Gastrocnemius medialis (tissue), 4 donors: ENCODE measurements at regions not wholly inside any gene's neighbourhood (a gene's known extent, or its start where the extent isn't known, plus 50 kb on each side); places are given as distances from the start of the nearest gene placed in this dataset.

Experiments
- ATAC-seq, 2 donors: fragments of 150-250 bp; one replicate each; pipeline ENCODE4 v1.9.1; 2016
- DNase-seq, 2 donors: peaks; one replicate each; pipeline ENCODE4 v3.0.0-alpha.2; 2019
- H3K27ac ChIP-seq, 4 donors: fragments of 200-600 bp; sonication (generic); 1 replicate in 1 of 4; 2 replicates in 3 of 4; pipeline ENCODE4 v1.5.1; 2016 to 2018; ENCODE audit warnings: mild to moderate bottlenecking in 2 of 4, moderate library complexity in 1 of 4
- H3K27me3 ChIP-seq, 3 donors: fragments of 200-600 bp; sonication (generic) in 2 of 3; 1 replicate in 1 of 3; 2 replicates in 2 of 3; pipeline versions ENCODE4 v1.5.1 to v1.6.0; 2016 to 2019; ENCODE audit warnings: mild to moderate bottlenecking in 1 of 3, moderate library complexity in 1 of 3
- H3K36me3 ChIP-seq, 2 donors: fragments of 200-600 bp; sonication (generic) in 1 of 2; one replicate each; pipeline ENCODE4 v1.5.1; 2017 to 2018
- H3K4me1 ChIP-seq, 2 donors: fragments of 200-600 bp; sonication (generic) in 1 of 2; one replicate each; pipeline ENCODE4 v1.5.1; 2016 to 2017; ENCODE audit warnings: mild to moderate bottlenecking in 2 of 2
- H3K4me3 ChIP-seq, 4 donors: fragments of 200-600 bp; sonication (generic) in 3 of 4; 1 replicate in 1 of 4; 2 replicates in 3 of 4; pipeline ENCODE4 v1.5.1; 2016 to 2019; ENCODE audit warnings: mild to moderate bottlenecking in 2 of 4
- H3K9me3 ChIP-seq, 3 donors: fragments of 200-600 bp; sonication (generic) in 2 of 3; 1 replicate in 1 of 3; 2 replicates in 2 of 3; pipeline ENCODE4 v1.5.1; 2016 to 2019
- POLR2A ChIP-seq, 2 donors: fragments of 450-650 bp; IDR thresholded peaks; one replicate each; pipeline ENCODE4 v1.6.1; 2017; ENCODE audit warnings: antibody characterized with exemption in 2 of 2, mild to moderate bottlenecking in 2 of 2, moderate library complexity in 2 of 2
- in situ Hi-C, 4 donors: fragments of 200-750 bp; cut with MboI; loops; one replicate each; pipeline versions ENCODE4 v1.15.0 to v1.8.0; 2017; ENCODE audit warnings: low sequenced_read_pairs in 4 of 4
- intact Hi-C: fragments of 100-400 bp; cut with DNase I; formaldehyde crosslinking; loops from one replicate; pipeline ENCODE4 v1.15.1; 2023; ENCODE audit warnings: low total_unique reads
- TF ChIP-seq, protein P1 (sequence below), 5 experiments: fragments of 450-650 bp in 3 of 5; fragments of 200-600 bp in 2 of 5; sonication (generic) in 2 of 5; IDR thresholded peaks in 4 of 5; conservative IDR thresholded peaks in 1 of 5; 1 replicate in 4 of 5; 2 replicates in 1 of 5; pipeline ENCODE4 v1.5.1; 2016 to 2019; ENCODE audit warnings: antibody characterized with exemption in 5 of 5, mild to moderate bottlenecking in 3 of 5, moderate library complexity in 3 of 5

GRCh38 chr6:79353226-79353625 is 118.7 kb upstream of the HMGN3 start:
- DNase-seq (no peak), ATAC-seq (no peak)
- Histone ChIP-seq H3K27ac (no peak overlapping the region), H3K27me3 (no peaks in the 10 kb centered on the region), H3K36me3 (no peaks in the 10 kb centered on the region), H3K9me3 (no peaks in the 10 kb centered on the region), H3K4me1 (no peaks in the 10 kb centered on the region), H3K4me3 (no peak overlapping the region)
- intact Hi-C loops (no loop called here), in situ Hi-C loops (no loop called here)
- TF ChIP-seq, protein P1, sequence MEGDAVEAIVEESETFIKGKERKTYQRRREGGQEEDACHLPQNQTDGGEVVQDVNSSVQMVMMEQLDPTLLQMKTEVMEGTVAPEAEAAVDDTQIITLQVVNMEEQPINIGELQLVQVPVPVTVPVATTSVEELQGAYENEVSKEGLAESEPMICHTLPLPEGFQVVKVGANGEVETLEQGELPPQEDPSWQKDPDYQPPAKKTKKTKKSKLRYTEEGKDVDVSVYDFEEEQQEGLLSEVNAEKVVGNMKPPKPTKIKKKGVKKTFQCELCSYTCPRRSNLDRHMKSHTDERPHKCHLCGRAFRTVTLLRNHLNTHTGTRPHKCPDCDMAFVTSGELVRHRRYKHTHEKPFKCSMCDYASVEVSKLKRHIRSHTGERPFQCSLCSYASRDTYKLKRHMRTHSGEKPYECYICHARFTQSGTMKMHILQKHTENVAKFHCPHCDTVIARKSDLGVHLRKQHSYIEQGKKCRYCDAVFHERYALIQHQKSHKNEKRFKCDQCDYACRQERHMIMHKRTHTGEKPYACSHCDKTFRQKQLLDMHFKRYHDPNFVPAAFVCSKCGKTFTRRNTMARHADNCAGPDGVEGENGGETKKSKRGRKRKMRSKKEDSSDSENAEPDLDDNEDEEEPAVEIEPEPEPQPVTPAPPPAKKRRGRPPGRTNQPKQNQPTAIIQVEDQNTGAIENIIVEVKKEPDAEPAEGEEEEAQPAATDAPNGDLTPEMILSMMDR (IDR thresholded peaks at IDR 0.05 in 4 of 5, conservative IDR thresholded peaks at IDR 0.05 in 1 of 5), result no peak
- no peak for TF ChIP-seq POLR2A (IDR thresholded peaks at IDR 0.05)

- in situ Hi-C loops (no loop called here), intact Hi-C loops (no loop called here)
- Histone ChIP-seq H3K4me3 (no peak overlapping the region), H3K27me3 (no peaks in the 10 kb centered on the region), H3K4me1 (no peaks in the 10 kb centered on the region), H3K27ac (no peak overlapping the region), H3K9me3 (no peaks in the 10 kb centered on the region), H3K36me3 (no peaks in the 10 kb centered on the region)
- ATAC-seq (no peak), DNase-seq (no peak)
- TF ChIP-seq POLR2A (IDR thresholded peaks at IDR 0.05), result no peak
- TF ChIP-seq, protein P1 (IDR thresholded peaks at IDR 0.05 in 4 of 5, conservative IDR thresholded peaks at IDR 0.05 in 1 of 5), result no peak
Measured at GRCh38 chr6:79338493-79338892, 104.0 kb upstream of the HMGN3 start.

DNA sequence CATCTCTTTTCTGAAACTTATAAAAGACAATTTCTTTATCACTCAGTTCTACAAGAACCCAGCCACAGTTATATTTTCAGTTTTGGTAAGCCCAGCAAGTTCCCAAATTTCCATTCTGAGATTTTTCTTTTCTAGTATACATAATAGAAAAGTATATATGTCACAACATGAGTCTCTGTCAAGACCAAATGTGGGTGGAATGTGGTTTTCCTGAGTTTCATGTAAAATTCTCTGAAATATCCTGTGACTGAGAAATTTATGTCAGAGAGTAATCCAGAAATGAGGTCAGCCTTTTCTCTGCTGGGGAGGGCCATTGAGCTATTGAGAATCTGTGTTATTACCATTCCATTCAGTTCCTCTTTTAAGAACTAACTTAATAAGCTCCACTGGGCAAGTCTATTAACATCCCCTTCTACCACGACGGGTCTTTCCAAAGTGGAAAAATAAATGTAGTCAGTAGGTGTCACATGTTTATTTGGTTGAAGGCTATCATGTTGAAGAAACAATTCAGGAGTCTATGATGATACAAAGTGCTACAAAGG is 100.7 kb upstream of the HMGN3 start:
- Histone ChIP-seq H3K27me3 (no peaks in the 10 kb centered on the region), H3K4me3 (no peak overlapping the region), H3K36me3 (no peaks in the 10 kb centered on the region), H3K9me3 (no peaks in the 10 kb centered on the region), H3K4me1 (no peaks in the 10 kb centered on the region), H3K27ac (no peak overlapping the region)
- no peak for DNase-seq
- TF ChIP-seq, protein P1 (IDR thresholded peaks at IDR 0.05 in 4 of 5, conservative IDR thresholded peaks at IDR 0.05 in 1 of 5), result no peak
- TF ChIP-seq POLR2A (IDR thresholded peaks at IDR 0.05), result no peak
- no peak for ATAC-seq
- in situ Hi-C loops, result no loop called here
- intact Hi-C loops, result no loop called here

- DNase-seq (no peak), ATAC-seq (no peak)
- in situ Hi-C loops (no loop called here), intact Hi-C loops (no loop called here)
- TF ChIP-seq POLR2A (IDR thresholded peaks at IDR 0.05), result no peak
- TF ChIP-seq, protein P1 (IDR thresholded peaks at IDR 0.05 in 4 of 5, conservative IDR thresholded peaks at IDR 0.05 in 1 of 5), result no peak
- H3K36me3 ChIP-seq, result no peaks in the 10 kb centered on the region
- no peaks in the 10 kb centered on the region for H3K4me1 ChIP-seq
- no peaks in the 10 kb centered on the region for H3K9me3 ChIP-seq
- no peak overlapping the region for H3K4me3 ChIP-seq
- no peaks in the 10 kb centered on the region for H3K27me3 ChIP-seq
- H3K27ac ChIP-seq, result no peak overlapping the region
Measured at GRCh38 chr6:79334674-79335073, 100.2 kb upstream of the HMGN3 start.

DNA sequence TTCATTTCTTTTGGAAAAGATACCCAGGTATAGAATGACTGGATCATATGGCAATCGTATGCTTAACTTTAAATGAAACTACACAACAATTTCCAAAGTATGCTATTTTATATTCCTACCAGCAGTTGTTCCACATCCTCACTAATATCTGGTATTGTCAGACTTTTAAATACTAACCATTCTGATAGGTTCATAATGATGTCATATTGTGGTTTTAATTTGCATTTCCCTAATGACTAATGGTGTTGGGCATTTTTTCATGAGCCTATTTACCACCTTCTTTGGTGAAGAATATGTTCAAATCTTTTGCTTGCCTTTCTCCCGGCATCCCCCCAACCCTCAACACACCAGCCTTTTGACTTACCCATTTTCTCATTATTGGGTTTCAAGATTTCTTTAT is 96.2 kb upstream of the HMGN3 start:
- Histone ChIP-seq H3K4me1 (no peaks in the 10 kb centered on the region), H3K27me3 (no peaks in the 10 kb centered on the region), H3K9me3 (no peaks in the 10 kb centered on the region), H3K27ac (no peak overlapping the region), H3K36me3 (no peaks in the 10 kb centered on the region), H3K4me3 (no peak overlapping the region)
- intact Hi-C loops (no loop called here), in situ Hi-C loops (no loop called here)
- TF ChIP-seq, protein P1 (IDR thresholded peaks at IDR 0.05 in 4 of 5, conservative IDR thresholded peaks at IDR 0.05 in 1 of 5), result no peak
- TF ChIP-seq POLR2A (IDR thresholded peaks at IDR 0.05), result no peak
- ATAC-seq, result no peak
- DNase-seq, result no peak
